ENCODE measurements at regions not wholly inside any gene's neighbourhood (a gene's known extent, or its start where the extent isn't known, plus 50 kb on each side); places are given as distances from the start of the nearest gene placed in this dataset.

- TF ChIP-seq POLR2A (IDR thresholded peaks at IDR 0.05; ENCODE audit: low read depth) (no peak), CTCF (IDR thresholded peaks at IDR 0.05) (no peak), POLR2AphosphoS5 (IDR thresholded peaks at IDR 0.05) (no peak)
Observed at GRCh38 chr2:44829771-44830170, 111.7 kb upstream of the SIX3 start.

All from esophagus muscularis mucosa (tissue), 3 donors.